Esophagus squamous epithelium (tissue), 4 donors: ENCODE measurements at regions not wholly inside any gene's neighbourhood (a gene's known extent, or its start where the extent isn't known, plus 50 kb on each side); places are given as distances from the start of the nearest gene placed in this dataset.

Experiments
- POLR2A ChIP-seq, 4 donors: fragments of 450-650 bp; IDR thresholded peaks; one replicate each; pipeline ENCODE4 v1.6.1; 2017; ENCODE audit warnings: antibody characterized with exemption in 4 of 4, mild to moderate bottlenecking in 4 of 4, moderate library complexity in 3 of 4
- TF ChIP-seq, protein P1 (sequence below), 6 experiments: fragments of 450-650 bp in 4 of 6; fragments of 200-600 bp in 2 of 6; sonication (generic) in 2 of 6; IDR thresholded peaks; one replicate each; pipeline ENCODE4 v1.5.1; 2016 to 2019; ENCODE audit warnings: antibody characterized with exemption in 6 of 6, mild to moderate bottlenecking in 4 of 6, moderate library complexity in 4 of 6

GRCh38 chr1:233530665-233531386 lies 83.1 kb upstream of the KCNK1 start:
- TF ChIP-seq, protein P1, sequence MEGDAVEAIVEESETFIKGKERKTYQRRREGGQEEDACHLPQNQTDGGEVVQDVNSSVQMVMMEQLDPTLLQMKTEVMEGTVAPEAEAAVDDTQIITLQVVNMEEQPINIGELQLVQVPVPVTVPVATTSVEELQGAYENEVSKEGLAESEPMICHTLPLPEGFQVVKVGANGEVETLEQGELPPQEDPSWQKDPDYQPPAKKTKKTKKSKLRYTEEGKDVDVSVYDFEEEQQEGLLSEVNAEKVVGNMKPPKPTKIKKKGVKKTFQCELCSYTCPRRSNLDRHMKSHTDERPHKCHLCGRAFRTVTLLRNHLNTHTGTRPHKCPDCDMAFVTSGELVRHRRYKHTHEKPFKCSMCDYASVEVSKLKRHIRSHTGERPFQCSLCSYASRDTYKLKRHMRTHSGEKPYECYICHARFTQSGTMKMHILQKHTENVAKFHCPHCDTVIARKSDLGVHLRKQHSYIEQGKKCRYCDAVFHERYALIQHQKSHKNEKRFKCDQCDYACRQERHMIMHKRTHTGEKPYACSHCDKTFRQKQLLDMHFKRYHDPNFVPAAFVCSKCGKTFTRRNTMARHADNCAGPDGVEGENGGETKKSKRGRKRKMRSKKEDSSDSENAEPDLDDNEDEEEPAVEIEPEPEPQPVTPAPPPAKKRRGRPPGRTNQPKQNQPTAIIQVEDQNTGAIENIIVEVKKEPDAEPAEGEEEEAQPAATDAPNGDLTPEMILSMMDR (IDR thresholded peaks at IDR 0.05): no peak
- TF ChIP-seq POLR2A (IDR thresholded peaks at IDR 0.05): no peak
